ENCODE measurements at regions not wholly inside any gene's neighbourhood (a gene's known extent, or its start where the extent isn't known, plus 50 kb on each side); places are given as distances from the start of the nearest gene placed in this dataset.

GRCh38 chr2:144333143-144333555 lies 186.8 kb downstream of the ZEB2 start:
- peak overlapping the region; percentile 98 for H3K4me2 ChIP-seq (ENCODE audit: low read length)
- H3K4me1 ChIP-seq (ENCODE audit: control insufficient read depth, insufficient read depth, low read length): peaks cover 17% of the 10 kb centered on the region
- peak overlapping the region; percentile 79 for H3K9ac ChIP-seq (ENCODE audit: low read depth, low read length)
- H3K4me3 ChIP-seq (ENCODE audit: low read length): peak overlapping the region; percentile 84
- no peaks in the 10 kb centered on the region for H3K27me3 ChIP-seq (ENCODE audit: control insufficient read depth, insufficient read depth, low read length)
- no peaks in the 10 kb centered on the region for H3K9me3 ChIP-seq (replicated peaks; ENCODE audit: low read length)
- H3K36me3 ChIP-seq (ENCODE audit: insufficient read depth, low read length): no peaks in the 10 kb centered on the region

- Histone ChIP-seq H3K4me2 (ENCODE audit: low read length) (peak overlapping the region; percentile 98), H3K9ac (ENCODE audit: low read depth, low read length) (peak overlapping the region; percentile 93), H3K36me3 (ENCODE audit: insufficient read depth, low read length) (no peaks in the 10 kb centered on the region), H3K4me3 (ENCODE audit: low read length) (peak overlapping the region; percentile 84), H3K4me1 (ENCODE audit: control insufficient read depth, insufficient read depth, low read length) (peaks cover 17% of the 10 kb centered on the region), H3K27me3 (ENCODE audit: control insufficient read depth, insufficient read depth, low read length) (no peaks in the 10 kb centered on the region), H3K9me3 (replicated peaks; ENCODE audit: low read length) (no peaks in the 10 kb centered on the region)
Observed at GRCh38 chr2:144332356-144333142, 187.4 kb downstream of the ZEB2 start.

GRCh38 chr2:144331674-144332355 lies 188.1 kb downstream of the ZEB2 start:
- no peaks in the 10 kb centered on the region for H3K36me3 ChIP-seq (ENCODE audit: insufficient read depth, low read length)
- H3K4me1 ChIP-seq (ENCODE audit: control insufficient read depth, insufficient read depth, low read length): peaks cover 17% of the 10 kb centered on the region
- no peaks in the 10 kb centered on the region for H3K27me3 ChIP-seq (ENCODE audit: control insufficient read depth, insufficient read depth, low read length)
- H3K4me3 ChIP-seq (ENCODE audit: low read length): peak overlapping the region; percentile 84
- no peaks in the 10 kb centered on the region for H3K9me3 ChIP-seq (replicated peaks; ENCODE audit: low read length)
- peak overlapping the region; percentile 93 for H3K9ac ChIP-seq (ENCODE audit: low read depth, low read length)
- H3K4me2 ChIP-seq (ENCODE audit: low read length): peak overlapping the region; percentile 94

- H3K4me3 ChIP-seq (ENCODE audit: low read length): peak overlapping the region; percentile 84
- no peaks in the 10 kb centered on the region for H3K9me3 ChIP-seq (replicated peaks; ENCODE audit: low read length)
- H3K36me3 ChIP-seq (ENCODE audit: insufficient read depth, low read length): no peaks in the 10 kb centered on the region
- H3K4me1 ChIP-seq (ENCODE audit: control insufficient read depth, insufficient read depth, low read length): peaks cover 17% of the 10 kb centered on the region
- H3K27me3 ChIP-seq (ENCODE audit: control insufficient read depth, insufficient read depth, low read length): no peaks in the 10 kb centered on the region
- H3K9ac ChIP-seq (ENCODE audit: low read depth, low read length): peak overlapping the region; percentile 93
- peak overlapping the region; percentile 94 for H3K4me2 ChIP-seq (ENCODE audit: low read length)
Observed at GRCh38 chr2:144330951-144331673, 188.8 kb downstream of the ZEB2 start.

- H3K27me3 ChIP-seq (ENCODE audit: control insufficient read depth, insufficient read depth, low read length): no peaks in the 10 kb centered on the region
- H3K4me1 ChIP-seq (ENCODE audit: control insufficient read depth, insufficient read depth, low read length): peaks cover 24% of the 10 kb centered on the region
- H3K9ac ChIP-seq (ENCODE audit: low read depth, low read length): no peak overlapping the region
- no peak overlapping the region for H3K4me3 ChIP-seq (ENCODE audit: low read length)
- no peaks in the 10 kb centered on the region for H3K36me3 ChIP-seq (ENCODE audit: insufficient read depth, low read length)
- no peaks in the 10 kb centered on the region for H3K9me3 ChIP-seq (replicated peaks; ENCODE audit: low read length)
- H3K4me2 ChIP-seq (ENCODE audit: low read length): no peak overlapping the region
Observed at GRCh38 chr2:144329472-144329871, 190.4 kb downstream of the ZEB2 start.

GRCh38 chr2:144328938-144329337 lies 191.0 kb downstream of the ZEB2 start:
- Histone ChIP-seq H3K4me2 (ENCODE audit: low read length) (no peak overlapping the region), H3K36me3 (ENCODE audit: insufficient read depth, low read length) (no peaks in the 10 kb centered on the region), H3K9ac (ENCODE audit: low read depth, low read length) (no peak overlapping the region), H3K27me3 (ENCODE audit: control insufficient read depth, insufficient read depth, low read length) (no peaks in the 10 kb centered on the region), H3K4me1 (ENCODE audit: control insufficient read depth, insufficient read depth, low read length) (peaks cover 24% of the 10 kb centered on the region), H3K4me3 (ENCODE audit: low read length) (no peak overlapping the region), H3K9me3 (replicated peaks; ENCODE audit: low read length) (no peaks in the 10 kb centered on the region)

GRCh38 chr2:144326825-144327224 lies 193.1 kb downstream of the ZEB2 start:
- H3K4me1 ChIP-seq (ENCODE audit: control insufficient read depth, insufficient read depth, low read length): peaks cover 17% of the 10 kb centered on the region
- H3K9ac ChIP-seq (ENCODE audit: low read depth, low read length): no peak overlapping the region
- H3K4me3 ChIP-seq (ENCODE audit: low read length): no peak overlapping the region

GRCh38 chr2:144325086-144325485 lies 194.8 kb downstream of the ZEB2 start:
- Histone ChIP-seq H3K4me1 (ENCODE audit: control insufficient read depth, insufficient read depth, low read length) (peaks cover 16% of the 10 kb centered on the region), H3K36me3 (ENCODE audit: insufficient read depth, low read length) (no peaks in the 10 kb centered on the region), H3K4me2 (ENCODE audit: low read length) (no peak overlapping the region), H3K27me3 (ENCODE audit: control insufficient read depth, insufficient read depth, low read length) (no peaks in the 10 kb centered on the region), H3K4me3 (ENCODE audit: low read length) (no peak overlapping the region), H3K9ac (ENCODE audit: low read depth, low read length) (no peak overlapping the region), H3K9me3 (replicated peaks; ENCODE audit: low read length) (peaks cover 2% of the 10 kb centered on the region)

More at GRCh38 chr2:144326825-144327224, 193.1 kb downstream of the ZEB2 start:
- Histone ChIP-seq H3K36me3 (ENCODE audit: insufficient read depth, low read length) (no peaks in the 10 kb centered on the region), H3K27me3 (ENCODE audit: control insufficient read depth, insufficient read depth, low read length) (no peaks in the 10 kb centered on the region), H3K9me3 (replicated peaks; ENCODE audit: low read length) (peaks cover 2% of the 10 kb centered on the region), H3K4me2 (ENCODE audit: low read length) (no peak overlapping the region)

GRCh38 chr2:144324446-144325045 lies 195.4 kb downstream of the ZEB2 start:
- Histone ChIP-seq H3K9me3 (replicated peaks; ENCODE audit: low read length) (peaks cover 2% of the 10 kb centered on the region), H3K4me1 (ENCODE audit: control insufficient read depth, insufficient read depth, low read length) (peaks cover 17% of the 10 kb centered on the region), H3K36me3 (ENCODE audit: insufficient read depth, low read length) (no peaks in the 10 kb centered on the region), H3K4me3 (ENCODE audit: low read length) (no peak overlapping the region), H3K27me3 (ENCODE audit: control insufficient read depth, insufficient read depth, low read length) (no peaks in the 10 kb centered on the region), H3K4me2 (ENCODE audit: low read length) (no peak overlapping the region), H3K9ac (ENCODE audit: low read depth, low read length) (no peak overlapping the region)

GRCh38 chr2:144323946-144324345 lies 196.0 kb downstream of the ZEB2 start:
- Histone ChIP-seq H3K4me1 (ENCODE audit: control insufficient read depth, insufficient read depth, low read length) (peaks cover 17% of the 10 kb centered on the region), H3K9me3 (replicated peaks; ENCODE audit: low read length) (peaks cover 2% of the 10 kb centered on the region), H3K27me3 (ENCODE audit: control insufficient read depth, insufficient read depth, low read length) (no peaks in the 10 kb centered on the region), H3K4me3 (ENCODE audit: low read length) (no peak overlapping the region), H3K9ac (ENCODE audit: low read depth, low read length) (no peak overlapping the region), H3K36me3 (ENCODE audit: insufficient read depth, low read length) (no peaks in the 10 kb centered on the region), H3K4me2 (ENCODE audit: low read length) (no peak overlapping the region)

GRCh38 chr2:144322379-144322778 lies 197.5 kb downstream of the ZEB2 start:
- Histone ChIP-seq H3K4me2 (ENCODE audit: low read length) (no peak overlapping the region), H3K9me3 (replicated peaks; ENCODE audit: low read length) (peaks cover 2% of the 10 kb centered on the region), H3K4me1 (ENCODE audit: control insufficient read depth, insufficient read depth, low read length) (peaks cover 17% of the 10 kb centered on the region), H3K9ac (ENCODE audit: low read depth, low read length) (no peak overlapping the region), H3K36me3 (ENCODE audit: insufficient read depth, low read length) (no peaks in the 10 kb centered on the region), H3K4me3 (ENCODE audit: low read length) (no peak overlapping the region), H3K27me3 (ENCODE audit: control insufficient read depth, insufficient read depth, low read length) (no peaks in the 10 kb centered on the region)

Measured in skeletal muscle satellite cell (primary cell).